A549 (cell line): ENCODE measurements at regions not wholly inside any gene's neighbourhood (a gene's known extent, or its start where the extent isn't known, plus 50 kb on each side); places are given as distances from the start of the nearest gene placed in this dataset.

Source experiments
- ATAC-seq, 2 experiments: fragments of 200-7000 bp in 1 of 2; fragments of >200 bp in 1 of 2; cut with Nextera tagmentation in 1 of 2; cut with Tn5 transposase in 1 of 2; 3 replicates each; pipeline versions ENCODE4 v1.8.0 to v1.9.1; 2018 to 2020; ENCODE audit warnings: mild to moderate bottlenecking in 1 of 2, moderate library complexity in 1 of 2
- CTCF ChIA-PET: fragments of 300-600 bp; sonication (Branson Sonifier 250); formaldehyde crosslinking; extraction: SDS; loops from one replicate; lab custom pipeline; 2021; ENCODE audit warnings: antibody characterized with exemption, inconsistent platforms; lab: Yijun Ruan, JAX
- POLR2A ChIA-PET: fragments of 350-600 bp; formaldehyde crosslinking; extraction: SDS; loops from one replicate; lab custom pipeline; 2021; ENCODE audit warnings: antibody characterized with exemption, inconsistent platforms; lab: Yijun Ruan, JAX
- DNase-seq, 2 experiments: peaks; one replicate each; pipeline versions ENCODE4 v3.0.0 to v3.0.0-alpha.2; 2011 to 2016; ENCODE audit warnings: low read depth in 1 of 2, low spot score in 1 of 2
- FAIRE-seq: peaks from 2 replicates; lab custom pipeline; 2011; peaks lifted over from hg19 to GRCh38; lab: Jason Lieb, UNC
- H3K27ac ChIP-seq, 2 experiments: fragments of >200 bp; sonication (Bioruptor Twin); formaldehyde crosslinking; 3 replicates each; pipeline ENCODE4 v1.5.1; 2016 to 2017
- H3K4me1 ChIP-seq: fragments of >200 bp; sonication (Bioruptor Twin); formaldehyde crosslinking; 3 replicates; pipeline ENCODE4 v1.6.1; 2016
- H3K4me2 ChIP-seq: fragments of >200 bp; sonication (Bioruptor Twin); formaldehyde crosslinking; 3 replicates; pipeline ENCODE4 v1.6.1; 2016
- H3K4me3 ChIP-seq: fragments of >200 bp; sonication (Bioruptor Twin); formaldehyde crosslinking; 3 replicates; pipeline ENCODE4 v1.5.1; 2016
- H3K9me3 ChIP-seq: fragments of >200 bp; sonication (Bioruptor Twin); formaldehyde crosslinking; 3 replicates; pipeline ENCODE4 v1.6.1; 2016
- BCL3 ChIP-seq: fragments of >200 bp; sonication (Bioruptor Twin); formaldehyde crosslinking; IDR thresholded peaks from 3 replicates; pipeline ENCODE4 v1.6.1; 2016
- BHLHE40 ChIP-seq: IDR thresholded peaks from 2 replicates; pipeline ENCODE4 v1.6.1; 2012; ENCODE audit warnings: low read depth, low read length, inconsistent platforms
- CBX8 ChIP-seq: fragments of 200-600 bp; sonication (generic); IDR thresholded peaks from 2 replicates; pipeline ENCODE4 v1.6.1; 2016
- CEBPB ChIP-seq, 2 experiments: fragments of >200 bp in 1 of 2; sonication (Bioruptor Twin) in 1 of 2; formaldehyde crosslinking in 1 of 2; IDR thresholded peaks; 2 replicates each; pipeline ENCODE4 v1.6.1; 2012 to 2016
- EHMT2 ChIP-seq: fragments of 200-600 bp; sonication (generic); IDR thresholded peaks from 2 replicates; pipeline ENCODE4 v1.6.1; 2016; ENCODE audit warnings: antibody characterized with exemption, low read depth, mild to moderate bottlenecking, moderate library complexity
- EP300 ChIP-seq, 2 experiments: fragments of >200 bp; sonication (Bioruptor Twin); formaldehyde crosslinking; IDR thresholded peaks; 2 replicates in 1 of 2; 3 replicates in 1 of 2; pipeline ENCODE4 v1.6.1; 2016 to 2017
- ESRRA ChIP-seq: fragments of 150-350 bp; IDR thresholded peaks from 2 replicates; pipeline ENCODE4 v1.6.1; 2014; ENCODE audit warnings: mild to moderate bottlenecking, low read length, borderline replicate concordance
- FOXS1 ChIP-seq: fragments of 250-450 bp; sonication (Bioruptor Pico); IDR thresholded peaks from 2 replicates; pipeline ENCODE4 v1.5.0; 2020; ENCODE audit warnings: mild to moderate bottlenecking, moderate library complexity
- GATA3 ChIP-seq: IDR thresholded peaks from 2 replicates; pipeline ENCODE4 v1.6.1; 2012; ENCODE audit warnings: borderline replicate concordance
- HES2 ChIP-seq: fragments of >200 bp; sonication (Bioruptor Twin); formaldehyde crosslinking; IDR thresholded peaks from 2 replicates; pipeline ENCODE4 v1.6.1; 2016
- HOXA7 ChIP-seq: fragments of 250-450 bp; sonication (Bioruptor Pico); IDR thresholded peaks from 2 replicates; pipeline ENCODE4 v1.5.0; 2020; ENCODE audit warnings: mild to moderate bottlenecking, moderate library complexity
- HOXB13 ChIP-seq: fragments of 250-450 bp; sonication (Bioruptor Pico); IDR thresholded peaks from 2 replicates; pipeline ENCODE4 v1.5.0; 2020; ENCODE audit warnings: low read depth, mild to moderate bottlenecking, moderate library complexity
- JUN ChIP-seq, 2 experiments: fragments of >200 bp; sonication (Bioruptor Twin); formaldehyde crosslinking; IDR thresholded peaks; 2 replicates in 1 of 2; 3 replicates in 1 of 2; pipeline ENCODE4 v1.6.1; 2016 to 2017
- MAFK ChIP-seq: fragments of 450-650 bp; IDR thresholded peaks from 2 replicates; pipeline ENCODE4 v1.6.1; 2014; ENCODE audit not compliant: partially characterized antibody
- MAZ ChIP-seq: fragments of 150-350 bp; IDR thresholded peaks from 2 replicates; pipeline ENCODE4 v1.6.1; 2014; ENCODE audit warnings: antibody characterized with exemption, low read depth, low read length, borderline replicate concordance
- MYC ChIP-seq: IDR thresholded peaks from 2 replicates; pipeline ENCODE4 v1.6.1; 2012; ENCODE audit warnings: mild to moderate bottlenecking, inconsistent platforms, low read length, improper control_type of control experiment, borderline replicate concordance
- NFE2L2 ChIP-seq: fragments of 150-350 bp; conservative IDR thresholded peaks from 2 replicates; pipeline ENCODE4 v1.6.1; 2014; ENCODE audit warnings: low read length
- NPAS2 ChIP-seq: fragments of 250-450 bp; sonication (Bioruptor Pico); IDR thresholded peaks from 2 replicates; pipeline ENCODE4 v1.8.0; 2022; ENCODE audit warnings: mild to moderate bottlenecking, moderate library complexity, borderline replicate concordance
- PHF8 ChIP-seq: fragments of 200-600 bp; sonication (generic); IDR thresholded peaks from 2 replicates; pipeline ENCODE4 v1.6.1; 2016; ENCODE audit warnings: low read depth, mild to moderate bottlenecking, antibody characterized with exemption, moderate library complexity, borderline replicate concordance
- RAD21 ChIP-seq, 2 experiments: fragments of >200 bp in 1 of 2; sonication (Bioruptor Twin) in 1 of 2; formaldehyde crosslinking in 1 of 2; IDR thresholded peaks in 1 of 2; conservative IDR thresholded peaks in 1 of 2; 2 replicates in 1 of 2; 3 replicates in 1 of 2; pipeline ENCODE4 v1.6.1; 2012 to 2018; ENCODE audit warnings: inconsistent platforms in 1 of 2
- RARB ChIP-seq: fragments of 250-450 bp; sonication (Bioruptor Pico); IDR thresholded peaks from 2 replicates; pipeline ENCODE4 v1.8.0; 2021; ENCODE audit warnings: mild to moderate bottlenecking, moderate library complexity
- SMC3 ChIP-seq: fragments of >200 bp; sonication (Bioruptor Twin); formaldehyde crosslinking; IDR thresholded peaks from 3 replicates; pipeline ENCODE4 v1.6.1; 2018; ENCODE audit warnings: inconsistent platforms
- ZC3H11A ChIP-seq: fragments of 450-650 bp; IDR thresholded peaks from 2 replicates; pipeline ENCODE4 v1.6.1; 2014; ENCODE audit warnings: antibody characterized with exemption, mild to moderate bottlenecking
- ZFP36 ChIP-seq: fragments of 450-650 bp; IDR thresholded peaks from 2 replicates; pipeline ENCODE4 v1.6.1; 2014; ENCODE audit warnings: borderline replicate concordance; ENCODE audit not compliant: partially characterized antibody
- ZNF302 ChIP-seq: fragments of 250-450 bp; sonication (Bioruptor Pico); IDR thresholded peaks from 2 replicates; pipeline ENCODE4 v1.9.0; 2021; ENCODE audit warnings: inconsistent platforms, mild to moderate bottlenecking, moderate library complexity
- WGBS: methylation state at CpG from one replicate; pipeline ENCODE4 v1.1.6; 2017; ENCODE audit errors: missing lambda C conversion rate; 5-methylcytosine and 5-hydroxymethylcytosine counted together
- TF ChIP-seq, protein P1 (sequence below): IDR thresholded peaks from 2 replicates; pipeline ENCODE4 v1.6.1; 2012
- TF ChIP-seq, protein P2 (sequence below): fragments of >200 bp; sonication (Bioruptor Twin); formaldehyde crosslinking; IDR thresholded peaks from 3 replicates; pipeline ENCODE4 v1.5.1; 2016

DNA sequence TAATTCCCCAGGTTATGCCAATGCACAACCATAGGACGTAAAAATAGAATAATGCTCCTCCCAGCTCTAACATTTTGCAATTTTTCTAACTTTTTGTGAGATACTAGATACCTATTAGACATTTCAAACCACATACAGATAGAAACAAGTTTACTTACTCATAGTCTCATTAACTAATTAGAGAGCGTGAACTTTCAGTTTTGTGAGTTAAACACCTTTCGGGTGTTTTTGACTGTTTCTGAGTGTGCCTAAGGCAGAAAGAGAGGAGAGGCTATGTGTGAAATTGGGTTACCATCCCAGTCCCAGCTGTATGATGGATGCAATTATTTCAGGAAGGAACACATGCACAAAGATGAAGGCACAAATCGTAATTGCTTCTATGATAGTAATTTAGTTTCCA lies 300.4 kb upstream of the POU1F1 start:
- ATAC-seq (no peak), DNase-seq (no peak), FAIRE-seq (no peak)
- TF ChIP-seq HES2 (no peak), SMC3 (no peak), JUN (IDR thresholded peaks at IDR 0.05) (no peak), ESRRA (no peak), MAZ (no peak), ZC3H11A (no peak), CEBPB (IDR thresholded peaks at IDR 0.05) (no peak), EHMT2 (no peak), PHF8 (no peak), NFE2L2 (no peak), HOXA7 (no peak)
- Histone ChIP-seq H3K9me3 (no peaks in the 10 kb centered on the region), H3K4me3 (no peak overlapping the region), H3K27ac (no peak overlapping the region), H3K4me2 (no peak overlapping the region), H3K4me1 (no peaks in the 10 kb centered on the region)
- ChIA-PET CTCF (no interaction called here), POLR2A (no interaction called here)
- 64% methylated on average over 4 of the region's 4 CpGs for WGBS

GRCh38 chr3:87575550-87575949 lies 299.2 kb upstream of the POU1F1 start:
- peak in 1 of 2 experiments; percentile 6 for DNase-seq
- ATAC-seq, result no peak
- ChIA-PET CTCF (no interaction called here), POLR2A (no interaction called here)
- no peaks in the 10 kb centered on the region for H3K4me1 ChIP-seq
- H3K27ac ChIP-seq, result no peak overlapping the region
- TF ChIP-seq NPAS2 (CRISPR knock-in tag) (no peak), JUN (IDR thresholded peaks at IDR 0.05) (no peak), CBX8 (no peak), FOXS1 (CRISPR knock-in tag) (no peak), ZNF302 (CRISPR knock-in tag) (no peak), GATA3 (no peak), HOXB13 (CRISPR knock-in tag) (no peak), BCL3 (no peak), MYC (no peak), EP300 (IDR thresholded peaks at IDR 0.05) (no peak), RAD21 (conservative IDR thresholded peaks at IDR 0.05 in 1 of 2, IDR thresholded peaks at IDR 0.05 in 1 of 2) (no peak), CEBPB (IDR thresholded peaks at IDR 0.05) (no peak), MAFK (no peak), BHLHE40 (no peak), ZFP36 (no peak), ESRRA (no peak), ZC3H11A (no peak), RARB (CRISPR knock-in tag) (no peak)
- TF ChIP-seq, protein P1, sequence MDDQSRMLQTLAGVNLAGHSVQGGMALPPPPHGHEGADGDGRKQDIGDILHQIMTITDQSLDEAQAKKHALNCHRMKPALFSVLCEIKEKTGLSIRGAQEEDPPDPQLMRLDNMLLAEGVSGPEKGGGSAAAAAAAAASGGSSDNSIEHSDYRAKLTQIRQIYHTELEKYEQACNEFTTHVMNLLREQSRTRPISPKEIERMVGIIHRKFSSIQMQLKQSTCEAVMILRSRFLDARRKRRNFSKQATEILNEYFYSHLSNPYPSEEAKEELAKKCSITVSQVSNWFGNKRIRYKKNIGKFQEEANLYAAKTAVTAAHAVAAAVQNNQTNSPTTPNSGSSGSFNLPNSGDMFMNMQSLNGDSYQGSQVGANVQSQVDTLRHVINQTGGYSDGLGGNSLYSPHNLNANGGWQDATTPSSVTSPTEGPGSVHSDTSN, result no peak
- TF ChIP-seq, protein P2, sequence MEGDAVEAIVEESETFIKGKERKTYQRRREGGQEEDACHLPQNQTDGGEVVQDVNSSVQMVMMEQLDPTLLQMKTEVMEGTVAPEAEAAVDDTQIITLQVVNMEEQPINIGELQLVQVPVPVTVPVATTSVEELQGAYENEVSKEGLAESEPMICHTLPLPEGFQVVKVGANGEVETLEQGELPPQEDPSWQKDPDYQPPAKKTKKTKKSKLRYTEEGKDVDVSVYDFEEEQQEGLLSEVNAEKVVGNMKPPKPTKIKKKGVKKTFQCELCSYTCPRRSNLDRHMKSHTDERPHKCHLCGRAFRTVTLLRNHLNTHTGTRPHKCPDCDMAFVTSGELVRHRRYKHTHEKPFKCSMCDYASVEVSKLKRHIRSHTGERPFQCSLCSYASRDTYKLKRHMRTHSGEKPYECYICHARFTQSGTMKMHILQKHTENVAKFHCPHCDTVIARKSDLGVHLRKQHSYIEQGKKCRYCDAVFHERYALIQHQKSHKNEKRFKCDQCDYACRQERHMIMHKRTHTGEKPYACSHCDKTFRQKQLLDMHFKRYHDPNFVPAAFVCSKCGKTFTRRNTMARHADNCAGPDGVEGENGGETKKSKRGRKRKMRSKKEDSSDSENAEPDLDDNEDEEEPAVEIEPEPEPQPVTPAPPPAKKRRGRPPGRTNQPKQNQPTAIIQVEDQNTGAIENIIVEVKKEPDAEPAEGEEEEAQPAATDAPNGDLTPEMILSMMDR, result no peak
- WGBS, result 52% methylated on average over 5 of the region's 5 CpGs
- no peak overlapping the region for H3K4me3 ChIP-seq
- FAIRE-seq, result no peak
- H3K4me2 ChIP-seq, result no peak overlapping the region
- no peaks in the 10 kb centered on the region for H3K9me3 ChIP-seq
